Stomach (tissue), 4 donors: ENCODE measurements at regions not wholly inside any gene's neighbourhood (a gene's known extent, or its start where the extent isn't known, plus 50 kb on each side); places are given as distances from the start of the nearest gene placed in this dataset.

Experiments
- POLR2A ChIP-seq, 4 donors: fragments of 450-650 bp; IDR thresholded peaks; one replicate each; pipeline ENCODE4 v1.6.1; 2016; ENCODE audit warnings: antibody characterized with exemption in 4 of 4, control low read depth in 2 of 4, mild to moderate bottlenecking in 1 of 4, moderate library complexity in 1 of 4
- POLR2AphosphoS5 ChIP-seq, 3 donors: sonication (generic); formaldehyde crosslinking; IDR thresholded peaks; one replicate each; pipeline ENCODE4 v1.6.1; 2016; ENCODE audit warnings: antibody characterized with exemption in 3 of 3
- TF ChIP-seq, protein P1 (sequence below), 7 experiments: fragments of 450-650 bp in 4 of 7; fragments of 200-600 bp in 3 of 7; sonication (generic) in 3 of 7; IDR thresholded peaks; one replicate each; pipeline ENCODE4 v1.5.1; 2016 to 2019; ENCODE audit warnings: antibody characterized with exemption in 7 of 7, control low read depth in 2 of 7, mild to moderate bottlenecking in 1 of 7

DNA sequence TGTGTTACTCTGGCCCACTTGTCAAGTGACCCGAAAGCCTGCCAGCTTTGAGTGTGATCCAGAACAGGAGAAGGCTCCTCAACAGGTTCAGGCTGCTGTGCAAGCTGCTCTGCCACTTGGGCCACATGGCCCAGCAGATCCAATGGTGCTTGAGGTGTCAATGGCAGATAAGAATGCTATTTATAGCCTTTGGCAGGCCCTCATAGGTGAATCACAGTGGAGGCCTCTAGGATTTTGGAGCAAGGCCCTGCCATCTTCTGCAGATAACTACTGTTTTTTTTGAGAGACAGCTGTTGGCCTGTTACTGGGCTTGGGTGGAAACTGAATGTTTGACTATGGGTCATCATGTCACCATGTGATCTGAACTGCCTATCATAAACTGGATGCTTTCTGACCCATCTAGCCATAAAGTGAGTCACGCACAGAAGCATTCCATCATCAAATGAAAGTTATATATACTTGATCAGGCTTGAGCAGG lies 180.8 kb downstream of the CARTPT start:
- TF ChIP-seq POLR2AphosphoS5 (IDR thresholded peaks at IDR 0.05) (no peak), POLR2A (IDR thresholded peaks at IDR 0.05) (no peak)
- TF ChIP-seq, protein P1, sequence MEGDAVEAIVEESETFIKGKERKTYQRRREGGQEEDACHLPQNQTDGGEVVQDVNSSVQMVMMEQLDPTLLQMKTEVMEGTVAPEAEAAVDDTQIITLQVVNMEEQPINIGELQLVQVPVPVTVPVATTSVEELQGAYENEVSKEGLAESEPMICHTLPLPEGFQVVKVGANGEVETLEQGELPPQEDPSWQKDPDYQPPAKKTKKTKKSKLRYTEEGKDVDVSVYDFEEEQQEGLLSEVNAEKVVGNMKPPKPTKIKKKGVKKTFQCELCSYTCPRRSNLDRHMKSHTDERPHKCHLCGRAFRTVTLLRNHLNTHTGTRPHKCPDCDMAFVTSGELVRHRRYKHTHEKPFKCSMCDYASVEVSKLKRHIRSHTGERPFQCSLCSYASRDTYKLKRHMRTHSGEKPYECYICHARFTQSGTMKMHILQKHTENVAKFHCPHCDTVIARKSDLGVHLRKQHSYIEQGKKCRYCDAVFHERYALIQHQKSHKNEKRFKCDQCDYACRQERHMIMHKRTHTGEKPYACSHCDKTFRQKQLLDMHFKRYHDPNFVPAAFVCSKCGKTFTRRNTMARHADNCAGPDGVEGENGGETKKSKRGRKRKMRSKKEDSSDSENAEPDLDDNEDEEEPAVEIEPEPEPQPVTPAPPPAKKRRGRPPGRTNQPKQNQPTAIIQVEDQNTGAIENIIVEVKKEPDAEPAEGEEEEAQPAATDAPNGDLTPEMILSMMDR (IDR thresholded peaks at IDR 0.05), result no peak
